ENCODE measurements at regions not wholly inside any gene's neighbourhood (a gene's known extent, or its start where the extent isn't known, plus 50 kb on each side); places are given as distances from the start of the nearest gene placed in this dataset.

GRCh38 chrX:39665830-39666518 is 431.8 kb downstream of the BCOR start:
- peak; percentile 12 to 22 for DNase-seq (ENCODE audit: low read depth in 2 of 2)

GRCh38 chrX:39667191-39667590 is 430.6 kb downstream of the BCOR start:
- DNase-seq (ENCODE audit: low read depth in 2 of 2): no peak

- no peak for DNase-seq (ENCODE audit: low read depth in 2 of 2)
Measured at GRCh38 chrX:39667736-39668482, 429.8 kb downstream of the BCOR start.

- DNase-seq (ENCODE audit: low read depth in 2 of 2): no peak
Measured at GRCh38 chrX:39669668-39670067, 428.1 kb downstream of the BCOR start.

GRCh38 chrX:39670281-39670680 is 427.5 kb downstream of the BCOR start:
- no peak for DNase-seq (ENCODE audit: low read depth in 2 of 2)

GRCh38 chrX:39672405-39672804 is 425.4 kb downstream of the BCOR start:
- no peak for DNase-seq (ENCODE audit: low read depth in 2 of 2)

- no peak for DNase-seq (ENCODE audit: low read depth in 2 of 2)
Measured at GRCh38 chrX:39674490-39675161, 423.1 kb downstream of the BCOR start.

- DNase-seq (ENCODE audit: low read depth in 2 of 2): no peak
Measured at GRCh38 chrX:39675162-39675553, 422.6 kb downstream of the BCOR start.

GRCh38 chrX:39675619-39676018 is 422.1 kb downstream of the BCOR start:
- DNase-seq (ENCODE audit: low read depth in 2 of 2): no peak

GRCh38 chrX:39676434-39676833 is 421.3 kb downstream of the BCOR start:
- DNase-seq (ENCODE audit: low read depth in 2 of 2): no peak

GRCh38 chrX:39677585-39677977 is 420.2 kb downstream of the BCOR start:
- DNase-seq (ENCODE audit: low read depth in 2 of 2): no peak

GRCh38 chrX:39677978-39678791 is 419.6 kb downstream of the BCOR start:
- DNase-seq (ENCODE audit: low read depth in 2 of 2): no peak

GRCh38 chrX:39678914-39679313 is 418.8 kb downstream of the BCOR start:
- no peak for DNase-seq (ENCODE audit: low read depth in 2 of 2)

- no peak for DNase-seq (ENCODE audit: low read depth in 2 of 2)
Measured at GRCh38 chrX:39679497-39680157, 418.1 kb downstream of the BCOR start.

GRCh38 chrX:39681885-39682284 is 415.9 kb downstream of the BCOR start:
- no peak for DNase-seq (ENCODE audit: low read depth in 2 of 2)

- DNase-seq (ENCODE audit: low read depth in 2 of 2): no peak
Measured at GRCh38 chrX:39682778-39683177, 415.0 kb downstream of the BCOR start.

- no peak for DNase-seq (ENCODE audit: low read depth in 2 of 2)
Measured at GRCh38 chrX:39688219-39688575, 409.6 kb downstream of the BCOR start.

- DNase-seq (ENCODE audit: low read depth in 2 of 2): peak; percentile 18 to 23
Measured at GRCh38 chrX:39688576-39689375, 409.0 kb downstream of the BCOR start.

- no peak for DNase-seq (ENCODE audit: low read depth in 2 of 2)
Measured at GRCh38 chrX:39689376-39690104, 408.2 kb downstream of the BCOR start.

Measured in lung microvascular endothelial cell (primary cell).